Osteoblast (primary cell): ENCODE measurements at regions not wholly inside any gene's neighbourhood (a gene's known extent, or its start where the extent isn't known, plus 50 kb on each side); places are given as distances from the start of the nearest gene placed in this dataset.
A peak's percentile ranks its signal among the peaks of the same experiment; 100 is the strongest.

ENCODE experiments used
- DNase-seq: peaks from one replicate; pipeline ENCODE4 v3.0.0; 2011; ENCODE audit warnings: low spot score, mixed read lengths; ENCODE audit not compliant: insufficient read length; ENCODE audit errors: missing footprints
- H2AFZ ChIP-seq: 2 replicates; pipeline ENCODE4 v1.6.0; 2011; ENCODE audit warnings: mild to moderate bottlenecking, low read length
- H3K27ac ChIP-seq: 2 replicates; pipeline ENCODE4 v1.5.1; 2011; ENCODE audit warnings: mild to moderate bottlenecking, low read depth, low read length, moderate library complexity
- H3K27me3 ChIP-seq: 2 replicates; pipeline ENCODE4 v1.6.0; 2012; ENCODE audit warnings: mild to moderate bottlenecking, control low read depth, inconsistent platforms, low read length, moderate library complexity; ENCODE audit not compliant: insufficient read depth
- H3K36me3 ChIP-seq: 2 replicates; pipeline ENCODE4 v1.5.1; 2011; ENCODE audit warnings: mild to moderate bottlenecking, low read length, control low read depth, moderate library complexity; ENCODE audit not compliant: insufficient read depth
- H3K4me1 ChIP-seq: 2 replicates; pipeline ENCODE4 v1.5.1; 2011; ENCODE audit warnings: mild to moderate bottlenecking, low read length, control low read depth, moderate library complexity; ENCODE audit not compliant: insufficient read depth
- H3K4me2 ChIP-seq: 2 replicates; pipeline ENCODE4 v1.6.0; 2011; ENCODE audit warnings: mild to moderate bottlenecking, low read length; ENCODE audit not compliant: insufficient read depth
- H3K4me3 ChIP-seq: fragments of 200-600 bp; sonication (generic); 3 replicates; pipeline ENCODE4 v1.5.1; 2012; ENCODE audit warnings: mild to moderate bottlenecking, low read length, inconsistent platforms; ENCODE audit not compliant: insufficient read depth
- H3K79me2 ChIP-seq: 2 replicates; pipeline ENCODE4 v1.6.0; 2012; ENCODE audit warnings: mild to moderate bottlenecking, low read length, control low read depth, inconsistent platforms; ENCODE audit not compliant: insufficient read depth
- H3K9me3 ChIP-seq: 2 replicates; pipeline ENCODE4 v1.5.1; 2011; ENCODE audit warnings: low read depth, low read length, control low read depth
- H4K20me1 ChIP-seq: 2 replicates; pipeline ENCODE4 v1.6.0; 2012; ENCODE audit warnings: mild to moderate bottlenecking, low read length, control low read depth; ENCODE audit not compliant: insufficient read depth
- CTCF ChIP-seq: IDR thresholded peaks from 2 replicates; pipeline ENCODE4 v1.5.1; 2011; ENCODE audit warnings: mild to moderate bottlenecking, low read depth, low read length, moderate library complexity; ENCODE audit errors: extremely low read depth

GRCh38 chr9:134223091-134223490 is 58.7 kb upstream of the RNU6ATAC start:
- H3K4me2 ChIP-seq: no peak overlapping the region
- H3K79me2 ChIP-seq: no peaks in the 10 kb centered on the region
- no peaks in the 10 kb centered on the region for H3K9me3 ChIP-seq
- no peak for TF ChIP-seq CTCF
- H2AFZ ChIP-seq: no peak overlapping the region
- peaks cover 4% of the 10 kb centered on the region for H3K4me1 ChIP-seq
- H4K20me1 ChIP-seq: no peaks in the 10 kb centered on the region
- H3K27ac ChIP-seq: no peak overlapping the region
- DNase-seq: peak; percentile 80
- H3K36me3 ChIP-seq: no peaks in the 10 kb centered on the region
- no peak overlapping the region for H3K4me3 ChIP-seq
- H3K27me3 ChIP-seq: peaks cover 6% of the 10 kb centered on the region

GRCh38 chr9:134223591-134224122 is 59.3 kb upstream of the RNU6ATAC start:
- Histone ChIP-seq H2AFZ (no peak overlapping the region), H3K4me1 (peaks cover 4% of the 10 kb centered on the region), H3K4me2 (no peak overlapping the region), H3K27me3 (peaks cover 6% of the 10 kb centered on the region), H3K27ac (no peak overlapping the region), H3K79me2 (no peaks in the 10 kb centered on the region), H3K4me3 (no peak overlapping the region), H3K9me3 (no peaks in the 10 kb centered on the region), H3K36me3 (no peaks in the 10 kb centered on the region), H4K20me1 (no peaks in the 10 kb centered on the region)
- TF ChIP-seq CTCF: no peak
- peak; percentile 69 for DNase-seq

GRCh38 chr9:134224127-134224526 is 59.8 kb upstream of the RNU6ATAC start:
- TF ChIP-seq CTCF: no peak
- Histone ChIP-seq H3K27me3 (peaks cover 10% of the 10 kb centered on the region), H3K9me3 (no peaks in the 10 kb centered on the region), H2AFZ (no peak overlapping the region), H3K4me3 (no peak overlapping the region), H3K79me2 (no peaks in the 10 kb centered on the region), H3K4me1 (peaks cover 4% of the 10 kb centered on the region), H3K4me2 (no peak overlapping the region), H3K36me3 (no peaks in the 10 kb centered on the region), H4K20me1 (no peaks in the 10 kb centered on the region), H3K27ac (no peak overlapping the region)
- peak; percentile 10 for DNase-seq

GRCh38 chr9:134224567-134225093 is 60.3 kb upstream of the RNU6ATAC start:
- no peaks in the 10 kb centered on the region for H4K20me1 ChIP-seq
- no peak overlapping the region for H3K4me2 ChIP-seq
- H2AFZ ChIP-seq: no peak overlapping the region
- H3K79me2 ChIP-seq: no peaks in the 10 kb centered on the region
- peak; percentile 41 for DNase-seq
- H3K27ac ChIP-seq: no peak overlapping the region
- H3K4me3 ChIP-seq: no peak overlapping the region
- no peak for TF ChIP-seq CTCF
- H3K36me3 ChIP-seq: no peaks in the 10 kb centered on the region
- no peaks in the 10 kb centered on the region for H3K9me3 ChIP-seq
- peaks cover 10% of the 10 kb centered on the region for H3K27me3 ChIP-seq
- H3K4me1 ChIP-seq: peaks cover 4% of the 10 kb centered on the region
